NCI-H446 treated with DMSO at 0.1 percent for 48 hours (cell line): ENCODE measurements at regions not wholly inside any gene's neighbourhood (a gene's known extent, or its start where the extent isn't known, plus 50 kb on each side); places are given as distances from the start of the nearest gene placed in this dataset.
"Not testable (repeated sequence)": the region's sequence is repeated elsewhere in the genome, so short reads cannot be mapped to it uniquely, and the experiment has no call there.

Experiments used
- DNase-seq: peaks from one replicate; lab custom pipeline; 2025; lab: John Stamatoyannopoulos, UW

GRCh38 chr1:243074224-243074623 lies 180.9 kb downstream of the CEP170 start:
- not testable (repeated sequence) for DNase-seq

- not testable (repeated sequence) for DNase-seq
These were observed 188.0 kb downstream of the CEP170 start for GRCh38 chr1:243067056-243067455.

- not testable (repeated sequence) for DNase-seq
These were observed 193.1 kb downstream of the CEP170 start for GRCh38 chr1:243061965-243062364.

DNA sequence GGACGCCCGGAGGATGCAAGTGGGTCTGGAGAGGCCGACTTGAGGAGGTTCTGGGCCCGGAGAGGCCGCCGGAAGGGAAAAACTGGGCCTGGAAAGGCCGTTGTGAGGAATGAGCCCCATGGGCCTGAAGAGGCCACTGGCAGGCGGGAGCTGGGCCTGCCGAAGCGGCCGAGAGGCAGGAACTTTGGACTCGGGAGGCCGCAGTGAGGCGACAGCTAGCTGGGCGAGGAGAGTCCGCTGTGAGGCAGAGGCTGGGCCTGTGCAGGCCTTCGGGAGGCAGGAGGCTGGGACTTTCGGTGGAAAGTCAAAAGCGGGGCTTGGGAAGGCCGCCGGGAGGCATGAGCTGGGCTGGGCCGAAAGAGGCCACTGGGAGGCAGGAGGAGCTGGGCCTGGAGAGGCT lies 199.6 kb downstream of the CEP170 start:
- DNase-seq = not testable (repeated sequence)

DNA sequence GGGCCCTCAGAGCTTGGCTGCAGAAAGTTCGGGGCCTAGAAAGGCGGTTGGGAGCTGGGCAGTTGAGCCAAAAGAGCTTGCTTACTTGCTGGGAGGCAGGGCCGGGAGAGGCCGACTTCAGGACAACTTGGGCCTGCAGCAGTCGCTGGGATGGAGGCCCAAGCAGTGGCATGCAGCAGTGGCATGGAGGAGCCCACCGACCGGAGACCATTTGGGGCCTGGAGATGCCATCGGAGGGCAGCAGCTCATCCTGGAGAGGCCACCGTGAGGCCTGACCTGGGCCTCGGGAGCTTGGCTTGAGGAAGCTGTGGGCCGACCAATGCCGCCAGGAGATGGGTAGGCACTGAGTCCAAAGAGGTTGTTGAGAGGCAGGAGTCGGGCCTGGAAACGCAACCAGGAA lies 200.0 kb downstream of the CEP170 start:
- DNase-seq = not testable (repeated sequence)

GRCh38 chr1:243054681-243055080 lies 200.4 kb downstream of the CEP170 start:
- not testable (repeated sequence) for DNase-seq

GRCh38 chr1:243053048-243053447 lies 202.0 kb downstream of the CEP170 start:
- DNase-seq = not testable (repeated sequence)

DNA sequence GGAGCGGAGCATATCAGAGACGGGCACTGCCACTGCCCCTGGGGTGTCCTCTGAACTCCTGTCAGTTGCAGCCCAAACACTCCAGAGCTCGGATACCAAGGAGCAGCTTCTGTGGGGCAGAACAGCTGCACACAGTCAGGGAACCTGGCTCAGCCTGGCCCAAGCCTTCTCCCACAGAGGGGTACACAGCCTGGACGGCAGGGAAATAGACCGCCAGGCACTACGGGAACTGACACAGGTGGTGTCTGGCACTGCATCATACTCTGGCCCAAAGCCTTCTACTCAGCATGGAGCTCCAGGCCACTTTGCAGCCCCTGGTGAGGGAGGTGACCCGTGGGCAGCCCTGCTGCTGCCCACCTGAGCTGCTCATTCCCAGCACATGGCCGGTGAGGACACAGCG lies 204.5 kb downstream of the CEP170 start:
- DNase-seq = not testable (repeated sequence)

- DNase-seq = not testable (repeated sequence)
These were observed 205.4 kb downstream of the CEP170 start for GRCh38 chr1:243049716-243050115.

- not testable (repeated sequence) for DNase-seq
These were observed 233.7 kb downstream of the CEP170 start for GRCh38 chr1:243021365-243021764.

DNA sequence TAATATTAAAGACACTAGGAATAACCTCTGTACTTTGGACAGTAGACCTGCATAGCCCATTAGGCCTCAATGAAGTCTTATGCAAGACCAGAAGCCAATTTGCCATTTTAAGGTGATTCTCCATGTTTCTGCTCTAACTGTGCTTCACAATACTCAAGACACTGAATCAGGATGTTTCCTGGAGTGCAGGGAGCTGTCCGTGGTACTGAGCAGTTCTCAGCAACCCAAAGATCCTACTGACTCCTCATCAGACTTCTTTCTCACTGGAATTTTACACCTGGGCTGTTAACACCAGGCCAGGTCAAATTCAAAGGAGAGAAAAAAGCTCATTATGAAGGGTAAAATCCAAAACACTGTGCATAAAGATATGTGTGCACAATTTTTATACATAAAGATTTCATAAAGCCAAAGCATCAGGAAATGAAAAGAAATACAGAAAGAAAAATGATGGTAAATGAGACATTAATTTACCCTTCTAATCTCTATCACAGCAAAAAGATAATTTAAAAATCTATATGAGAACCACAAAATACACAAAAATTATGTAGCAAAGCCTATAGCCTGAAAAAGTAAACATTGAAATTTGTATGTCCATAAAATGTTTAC lies 235.9 kb downstream of the CEP170 start:
- not testable (repeated sequence) for DNase-seq

- not testable (repeated sequence) for DNase-seq
These were observed 244.4 kb downstream of the CEP170 start for GRCh38 chr1:243010719-243011118.

DNA sequence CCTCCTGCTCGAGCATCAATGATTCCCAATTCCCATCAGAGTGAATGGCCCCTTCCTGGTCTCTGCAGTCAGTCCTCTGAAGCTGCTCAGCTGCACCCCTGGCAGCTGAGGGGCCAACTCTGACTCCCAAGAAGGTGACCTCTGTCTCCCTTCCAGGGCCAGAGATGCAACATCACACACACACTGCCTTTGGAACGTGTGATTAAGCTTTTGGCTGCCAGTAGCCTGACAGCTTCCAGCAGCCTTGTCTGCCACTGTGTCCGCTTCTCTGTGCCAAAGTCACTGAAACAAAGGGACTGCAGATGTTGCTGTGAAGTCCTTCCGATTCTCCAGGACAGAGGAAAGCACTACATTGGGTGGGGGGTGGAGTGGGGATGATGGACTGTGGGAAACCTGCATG lies 254.1 kb downstream of the CEP170 start:
- DNase-seq = not testable (repeated sequence)

GRCh38 chr1:242992776-242993175 lies 262.3 kb downstream of the CEP170 start:
- not testable (repeated sequence) for DNase-seq

GRCh38 chr1:242985096-242985495 lies 270.0 kb downstream of the CEP170 start:
- not testable (repeated sequence) for DNase-seq

DNA sequence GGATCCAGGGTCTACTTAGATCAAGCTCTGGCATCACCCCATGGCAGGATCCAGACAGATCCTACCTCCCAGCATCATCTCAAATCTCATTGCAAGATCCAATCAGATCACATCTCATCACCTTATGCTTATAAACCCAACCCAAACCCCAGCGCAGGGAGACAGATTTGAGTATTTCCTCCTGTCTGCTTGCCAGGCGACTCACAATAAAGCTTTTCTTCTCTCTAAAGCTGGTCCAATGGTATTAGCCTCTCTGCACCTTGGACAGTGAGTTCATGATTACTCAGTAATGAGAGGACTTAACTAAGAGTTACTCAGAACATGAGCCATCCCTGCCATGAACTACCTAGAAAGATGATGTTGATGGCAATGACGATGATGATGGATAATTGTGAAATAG lies 281.7 kb downstream of the CEP170 start:
- DNase-seq = not testable (repeated sequence)

DNA sequence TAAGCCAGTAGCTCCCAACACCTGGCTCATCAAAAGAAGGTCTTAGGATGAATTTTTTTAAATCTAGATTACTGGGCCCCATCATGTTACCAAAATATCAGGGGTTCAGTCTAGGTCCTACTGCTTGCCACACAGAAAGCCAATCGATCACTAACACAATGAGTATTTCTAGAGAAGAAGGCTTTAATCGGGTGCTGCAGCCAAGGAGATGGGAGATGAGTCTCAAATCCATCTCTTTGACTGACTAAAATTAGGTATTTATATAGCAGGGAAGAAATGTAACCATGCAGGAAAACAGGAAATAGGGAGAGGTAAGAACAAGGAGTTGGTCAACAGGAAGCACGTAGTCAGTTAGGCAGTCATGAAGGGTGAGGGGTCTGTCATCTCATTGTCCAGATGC lies 288.2 kb downstream of the CEP170 start:
- no peak for DNase-seq

DNA sequence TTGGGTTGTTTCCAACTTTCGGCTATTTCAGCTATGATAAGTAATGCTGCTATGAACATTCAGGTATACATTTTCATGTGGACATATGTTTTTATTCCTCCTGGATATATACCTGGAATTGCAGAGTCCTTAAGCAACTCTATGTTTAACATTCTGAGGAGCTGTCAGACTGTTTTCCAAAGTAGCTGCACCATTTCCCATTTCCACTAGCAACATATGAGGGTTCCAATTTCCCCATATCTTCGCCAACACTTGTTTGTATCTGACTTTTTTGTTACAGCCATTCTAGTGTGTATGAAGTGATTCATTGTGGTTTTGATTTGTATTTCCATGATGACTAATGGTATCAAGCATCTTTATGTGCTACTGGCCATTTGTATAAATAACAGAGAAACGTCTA lies 295.7 kb downstream of the CEP170 start:
- DNase-seq = not testable (repeated sequence)

DNA sequence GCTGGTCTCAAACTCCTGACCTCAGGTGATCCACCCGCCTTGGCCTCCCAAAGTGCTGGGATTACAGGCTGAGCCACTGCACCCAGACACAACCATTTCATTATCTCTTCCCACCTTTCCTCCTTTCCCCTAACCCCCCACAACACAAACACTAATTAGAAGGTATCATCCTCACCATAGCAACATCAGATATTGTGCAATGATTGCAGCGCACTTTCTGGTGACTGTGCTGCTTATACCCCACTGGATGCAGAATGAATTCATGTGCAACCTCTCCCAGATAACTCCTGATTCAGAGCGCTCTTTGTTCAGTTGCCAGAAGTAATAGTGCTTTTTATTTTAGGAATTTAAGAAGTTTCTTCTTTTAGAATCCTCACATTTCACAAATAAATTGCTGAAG lies 300.1 kb downstream of the CEP170 start:
- not testable (repeated sequence) for DNase-seq

- no peak for DNase-seq
These were observed 308.9 kb downstream of the CEP170 start for GRCh38 chr1:242946206-242946605.

DNA sequence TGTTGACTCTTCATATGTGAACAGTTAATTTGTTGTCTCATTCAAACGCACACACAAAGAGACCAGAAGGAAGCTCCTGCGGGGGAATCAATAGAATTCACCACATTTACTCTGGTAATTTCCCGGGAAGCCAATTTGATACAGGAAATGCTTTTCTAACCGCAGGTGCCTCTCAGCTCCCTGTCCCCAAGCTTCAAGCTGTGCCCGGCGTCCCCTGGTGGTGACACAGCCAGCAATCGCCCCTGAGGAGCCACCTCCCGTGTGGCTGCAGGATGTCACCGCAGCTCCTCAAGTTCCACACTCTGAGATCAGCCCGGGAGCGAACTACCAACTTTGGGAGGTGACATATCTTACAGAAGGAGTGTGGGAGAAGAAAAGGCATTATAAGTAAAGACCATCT lies 318.4 kb downstream of the CEP170 start:
- DNase-seq = not testable (repeated sequence)

GRCh38 chr1:242924717-242925116 lies 330.4 kb downstream of the CEP170 start:
- not testable (repeated sequence) for DNase-seq

- not testable (repeated sequence) for DNase-seq
These were observed 331.5 kb downstream of the CEP170 start for GRCh38 chr1:242923603-242924002.

- DNase-seq = not testable (repeated sequence)
These were observed 340.4 kb downstream of the CEP170 start for GRCh38 chr1:242914729-242915128.
